ENCODE measurements at regions not wholly inside any gene's neighbourhood (a gene's known extent, or its start where the extent isn't known, plus 50 kb on each side); places are given as distances from the start of the nearest gene placed in this dataset.
"Not testable (repeated sequence)": the region's sequence is repeated elsewhere in the genome, so short reads cannot be mapped to it uniquely, and the experiment has no call there.

DNA sequence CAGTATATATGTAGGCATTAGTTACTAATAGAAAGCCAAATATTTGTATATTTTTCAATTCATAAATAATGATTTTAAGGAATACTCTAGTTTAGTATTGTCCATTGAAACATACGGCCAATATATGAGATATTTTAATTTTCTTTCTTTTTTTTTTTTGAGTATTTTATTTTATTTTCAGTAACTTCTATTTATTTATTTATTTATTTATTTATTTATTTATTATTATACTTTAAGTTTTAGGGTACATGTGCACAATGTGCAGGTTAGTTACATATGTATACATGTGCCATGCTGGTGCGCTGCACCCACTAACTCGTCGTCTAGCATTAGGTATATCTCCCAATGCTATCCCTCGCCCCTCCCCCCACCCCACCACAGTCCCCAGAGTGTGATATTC lies 2007.1 kb upstream of the CDH6 start:
- H3K4me2 ChIP-seq (ENCODE audit: insufficient read depth in 1 of 2, low read depth in 2 of 2, low read length in 2 of 2); H4K8ac ChIP-seq (ENCODE audit: extremely low read depth, insufficient read depth, low read length); FAIRE-seq; H3K27ac ChIP-seq (ENCODE audit: low read depth, low read length); CTCF ChIA-PET (ENCODE audit: partially characterized antibody); H4K5ac ChIP-seq (ENCODE audit: insufficient read length, low read depth, low read length); H3K4ac ChIP-seq (replicated peaks; ENCODE audit: insufficient read length, low read depth, low read length); H2BK5ac ChIP-seq (ENCODE audit: low read depth, low read length); H3K9ac ChIP-seq (replicated peaks in 1 of 4; ENCODE audit: extremely low read depth in 1 of 4, low read depth in 3 of 4, low read length in 3 of 4); H3K27me3 ChIP-seq (replicated peaks in 1 of 4; ENCODE audit: control insufficient read depth in 3 of 4, extremely low read depth in 1 of 4, insufficient read depth in 3 of 4, low read length in 3 of 4); H3K23ac ChIP-seq (ENCODE audit: insufficient read length); H3K18ac ChIP-seq (ENCODE audit: extremely low read depth, low read length); H3K23me2 ChIP-seq (ENCODE audit: low read depth, low read length); H3K4me3 ChIP-seq (ENCODE audit: extremely low read depth in 1 of 4, insufficient read depth in 2 of 4, low read depth in 3 of 4, low read length in 4 of 4); POLR2A ChIA-PET (ENCODE audit: partially characterized antibody); H3K79me2 ChIP-seq (ENCODE audit: control insufficient read depth in 1 of 2, insufficient read depth in 2 of 2, low read length in 2 of 2); H3K4me1 ChIP-seq (replicated peaks in 1 of 4; ENCODE audit: control insufficient read depth in 3 of 4, insufficient read depth in 4 of 4, low read length in 3 of 4); H2BK15ac ChIP-seq (ENCODE audit: low read length); H4K20me1 ChIP-seq (replicated peaks in 1 of 2; ENCODE audit: control insufficient read depth in 1 of 2, insufficient read depth in 2 of 2, low read length in 2 of 2); H2BK120ac ChIP-seq (replicated peaks; ENCODE audit: low read depth, low read length); H2AK5ac ChIP-seq (ENCODE audit: low read depth, low read length); H3K14ac ChIP-seq (ENCODE audit: insufficient read length); H3K9me3 ChIP-seq (ENCODE audit: insufficient read depth in 2 of 2, low read depth in 1 of 2, low read length in 1 of 2); H2BK12ac ChIP-seq (ENCODE audit: low read depth, low read length); H3K56ac ChIP-seq (replicated peaks; ENCODE audit: insufficient read length, low read depth, low read length); H4K91ac ChIP-seq (replicated peaks; ENCODE audit: insufficient read length, low read length); DNase-seq (ENCODE audit: low read depth in 1 of 2, low spot score in 2 of 2); H2BK20ac ChIP-seq (ENCODE audit: low read length); H2AFZ ChIP-seq (ENCODE audit: low read length); H3K79me1 ChIP-seq (ENCODE audit: low read depth, low read length); H3K36me3 ChIP-seq (ENCODE audit: control insufficient read depth in 2 of 4, insufficient read depth in 4 of 4, low read length in 3 of 4): not testable (repeated sequence)
- 100% methylated on average over 1 of the region's 5 CpGs; no CpG with 5 or more reads in 1 of the 2 experiments for WGBS, 2 experiments (ENCODE audit: extremely low coverage in 1 of 2, insufficient coverage in 1 of 2, insufficient read length in 1 of 2, insufficient replicate concordance in 2 of 2, low coverage in 1 of 2, low lambda C conversion rate in 2 of 2, missing lambda C conversion rate in 1 of 2)

All from H1 (cell line).